GM23338 (cell line): ENCODE measurements at regions not wholly inside any gene's neighbourhood (a gene's known extent, or its start where the extent isn't known, plus 50 kb on each side); places are given as distances from the start of the nearest gene placed in this dataset.
"Not testable (repeated sequence)": the region's sequence is repeated elsewhere in the genome, so short reads cannot be mapped to it uniquely, and the experiment has no call there.

Experiments used
- ATAC-seq: fragments of 200-7000 bp; cut with Tn5 transposase; 3 replicates; pipeline ENCODE4 v1.9.1; 2020
- DNase-seq: peaks from one replicate; pipeline ENCODE4 v3.0.0-alpha.2; 2015; ENCODE audit warnings: low spot score
- H2AFZ ChIP-seq: fragments of 200-600 bp; sonication (generic); 2 replicates; pipeline ENCODE4 v1.8.0; 2016; ENCODE audit warnings: antibody characterized with exemption, mild to moderate bottlenecking, moderate library complexity
- H3F3A ChIP-seq: fragments of 200-600 bp; sonication (generic); replicated peaks from 2 replicates; pipeline ENCODE4 v1.8.0; 2017; ENCODE audit warnings: antibody characterized with exemption, mixed run types, low read depth
- H3K27ac ChIP-seq: fragments of 200-600 bp; sonication (generic); 2 replicates; pipeline ENCODE4 v1.6.1; 2016; ENCODE audit warnings: low read depth
- H3K27me3 ChIP-seq: fragments of 200-600 bp; sonication (generic); 2 replicates; pipeline ENCODE4 v1.8.0; 2016; ENCODE audit warnings: mild to moderate bottlenecking, mixed run types, moderate library complexity; ENCODE audit not compliant: insufficient read depth
- H3K36me3 ChIP-seq: fragments of 200-600 bp; sonication (generic); 2 replicates; pipeline ENCODE4 v1.8.0; 2016; ENCODE audit warnings: mild to moderate bottlenecking; ENCODE audit not compliant: insufficient read depth
- H3K4me1 ChIP-seq: fragments of 200-600 bp; sonication (generic); 2 replicates; pipeline ENCODE4 v1.8.0; 2016; ENCODE audit warnings: mild to moderate bottlenecking, moderate library complexity; ENCODE audit not compliant: insufficient read depth
- H3K4me2 ChIP-seq: fragments of 200-600 bp; sonication (generic); 2 replicates; pipeline ENCODE4 v1.7.1; 2017; ENCODE audit warnings: mixed run types
- H3K4me3 ChIP-seq: fragments of 200-600 bp; sonication (generic); 2 replicates; pipeline ENCODE4 v1.6.1; 2016; ENCODE audit warnings: mixed run types
- H3K79me2 ChIP-seq: fragments of 200-600 bp; sonication (generic); replicated peaks from 2 replicates; pipeline ENCODE4 v1.8.0; 2017; ENCODE audit warnings: mild to moderate bottlenecking; ENCODE audit not compliant: insufficient read depth
- H3K9me2 ChIP-seq: fragments of 200-600 bp; sonication (generic); 2 replicates; pipeline ENCODE4 v1.8.0; 2017; ENCODE audit not compliant: insufficient read depth
- H4K20me1 ChIP-seq: fragments of 200-600 bp; sonication (generic); replicated peaks from 2 replicates; pipeline ENCODE4 v1.8.0; 2017; ENCODE audit warnings: mild to moderate bottlenecking; ENCODE audit not compliant: insufficient read depth
- H3K27ac Mint-ChIP-seq: 2 replicates; pipeline ENCODE4 v1.8.0; 2020; ENCODE audit warnings: inconsistent platforms, mild to moderate bottlenecking, moderate library complexity, mixed read lengths
- H3K27me3 Mint-ChIP-seq: 3 replicates; pipeline ENCODE4 v1.8.0; 2022; ENCODE audit warnings: low read depth, mild to moderate bottlenecking, moderate library complexity, mixed read lengths, inconsistent platforms; ENCODE audit not compliant: insufficient read depth, poor library complexity
- H3K36me3 Mint-ChIP-seq: 3 replicates; pipeline ENCODE4 v1.8.0; 2021; ENCODE audit warnings: low read depth, mild to moderate bottlenecking, inconsistent platforms, moderate library complexity, mixed read lengths
- H3K4me1 Mint-ChIP-seq: 3 replicates; pipeline ENCODE4 v1.8.0; 2020; ENCODE audit warnings: mild to moderate bottlenecking, inconsistent platforms, mixed read lengths
- H3K4me3 Mint-ChIP-seq: 3 replicates; pipeline ENCODE4 v1.8.0; 2021; ENCODE audit warnings: moderate library complexity, mild to moderate bottlenecking, inconsistent platforms, mixed read lengths
- H3K9me3 Mint-ChIP-seq: 3 replicates; pipeline ENCODE4 v1.8.0; 2020; ENCODE audit warnings: moderate library complexity, mild to moderate bottlenecking, inconsistent platforms, mixed read lengths
- EZH2 ChIP-seq: fragments of 200-600 bp; sonication (generic); IDR thresholded peaks from one replicate; pipeline ENCODE4 v1.8.0; 2017; ENCODE audit warnings: antibody characterized with exemption, mild to moderate bottlenecking, low read depth; ENCODE audit not compliant: unreplicated experiment
- JUNB ChIP-seq: IDR thresholded peaks from one replicate; pipeline ENCODE4 v1.6.1; 2016; ENCODE audit warnings: antibody characterized with exemption; ENCODE audit not compliant: unreplicated experiment
- POLR2AphosphoS5 ChIP-seq: IDR thresholded peaks from 2 replicates; pipeline ENCODE4 v1.6.1; 2016; ENCODE audit warnings: antibody characterized with exemption, low read depth
- TF ChIP-seq, protein P1 (sequence below), 2 experiments: fragments of 200-600 bp in 1 of 2; sonication (generic) in 1 of 2; conservative IDR thresholded peaks; 2 replicates each; pipeline versions ENCODE4 v1.5.1 to v1.6.1; 2016 to 2017; ENCODE audit warnings: antibody characterized with exemption in 2 of 2, low read depth in 2 of 2, mild to moderate bottlenecking in 2 of 2, moderate library complexity in 1 of 2
- TF ChIP-seq, protein P2 (sequence below): IDR thresholded peaks from 2 replicates; pipeline ENCODE4 v1.6.1; 2016; ENCODE audit warnings: antibody characterized with exemption
- TF ChIP-seq, protein P3 (sequence below): fragments of 250-450 bp; sonication (Bioruptor Pico); IDR thresholded peaks from 2 replicates; pipeline ENCODE4 v1.5.0; 2020; ENCODE audit warnings: mild to moderate bottlenecking, moderate library complexity

DNA sequence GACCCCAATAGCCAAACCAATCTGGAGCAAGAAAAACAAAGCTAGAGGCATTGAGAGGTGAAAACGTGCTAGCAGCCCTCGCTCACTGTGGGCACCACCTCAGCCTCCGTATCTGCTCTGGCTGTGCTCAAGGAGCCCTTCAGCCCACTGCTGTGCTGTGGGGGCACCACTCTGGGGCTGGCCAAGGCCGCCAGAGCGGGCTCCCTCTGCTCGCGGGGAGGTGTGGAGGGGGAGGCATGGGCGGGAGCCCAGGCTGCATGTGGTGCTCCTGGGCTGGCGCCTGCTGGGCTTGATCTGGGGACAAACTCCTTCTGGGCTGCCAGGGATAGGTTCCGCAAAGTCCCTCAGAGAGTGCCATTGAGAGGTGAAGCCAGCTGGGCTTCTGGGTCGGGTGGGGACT lies 1002.0 kb downstream of the GATA3 start (continued):
- TF ChIP-seq, protein P1, sequence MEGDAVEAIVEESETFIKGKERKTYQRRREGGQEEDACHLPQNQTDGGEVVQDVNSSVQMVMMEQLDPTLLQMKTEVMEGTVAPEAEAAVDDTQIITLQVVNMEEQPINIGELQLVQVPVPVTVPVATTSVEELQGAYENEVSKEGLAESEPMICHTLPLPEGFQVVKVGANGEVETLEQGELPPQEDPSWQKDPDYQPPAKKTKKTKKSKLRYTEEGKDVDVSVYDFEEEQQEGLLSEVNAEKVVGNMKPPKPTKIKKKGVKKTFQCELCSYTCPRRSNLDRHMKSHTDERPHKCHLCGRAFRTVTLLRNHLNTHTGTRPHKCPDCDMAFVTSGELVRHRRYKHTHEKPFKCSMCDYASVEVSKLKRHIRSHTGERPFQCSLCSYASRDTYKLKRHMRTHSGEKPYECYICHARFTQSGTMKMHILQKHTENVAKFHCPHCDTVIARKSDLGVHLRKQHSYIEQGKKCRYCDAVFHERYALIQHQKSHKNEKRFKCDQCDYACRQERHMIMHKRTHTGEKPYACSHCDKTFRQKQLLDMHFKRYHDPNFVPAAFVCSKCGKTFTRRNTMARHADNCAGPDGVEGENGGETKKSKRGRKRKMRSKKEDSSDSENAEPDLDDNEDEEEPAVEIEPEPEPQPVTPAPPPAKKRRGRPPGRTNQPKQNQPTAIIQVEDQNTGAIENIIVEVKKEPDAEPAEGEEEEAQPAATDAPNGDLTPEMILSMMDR (conservative IDR thresholded peaks at IDR 0.05; ENCODE audit: low read depth in 2 of 2), result no peak
- TF ChIP-seq, protein P2, sequence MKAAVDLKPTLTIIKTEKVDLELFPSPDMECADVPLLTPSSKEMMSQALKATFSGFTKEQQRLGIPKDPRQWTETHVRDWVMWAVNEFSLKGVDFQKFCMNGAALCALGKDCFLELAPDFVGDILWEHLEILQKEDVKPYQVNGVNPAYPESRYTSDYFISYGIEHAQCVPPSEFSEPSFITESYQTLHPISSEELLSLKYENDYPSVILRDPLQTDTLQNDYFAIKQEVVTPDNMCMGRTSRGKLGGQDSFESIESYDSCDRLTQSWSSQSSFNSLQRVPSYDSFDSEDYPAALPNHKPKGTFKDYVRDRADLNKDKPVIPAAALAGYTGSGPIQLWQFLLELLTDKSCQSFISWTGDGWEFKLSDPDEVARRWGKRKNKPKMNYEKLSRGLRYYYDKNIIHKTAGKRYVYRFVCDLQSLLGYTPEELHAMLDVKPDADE, result no peak
- no peak for TF ChIP-seq POLR2AphosphoS5

DNA sequence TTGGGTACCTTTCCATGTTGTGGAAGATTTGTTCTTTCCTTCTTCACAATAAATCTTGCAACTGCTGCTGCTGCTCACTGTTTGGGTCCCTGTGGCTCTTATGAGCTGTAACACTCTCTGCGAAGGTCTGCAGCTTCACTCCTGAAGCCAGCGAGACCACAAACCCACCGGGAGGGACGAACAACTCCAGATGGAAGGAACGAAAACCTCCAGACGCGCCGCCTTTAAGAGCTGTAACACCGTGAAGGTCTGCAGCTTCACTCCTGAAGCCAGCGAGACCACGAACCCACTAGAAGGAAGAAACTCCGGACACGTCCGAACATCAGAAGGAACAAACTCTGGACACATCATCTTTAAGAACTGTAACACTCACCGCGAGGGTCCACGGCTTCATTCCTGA lies 1002.8 kb downstream of the GATA3 start:
- H3K4me3 ChIP-seq, H3K79me2 ChIP-seq, H3K4me1 ChIP-seq, H3K36me3 ChIP-seq, H3K4me3 Mint-ChIP-seq, H3K4me1 Mint-ChIP-seq, H2AFZ ChIP-seq, H4K20me1 ChIP-seq, H3K27me3 ChIP-seq, H3K27ac ChIP-seq, H3F3A ChIP-seq, H3K9me2 ChIP-seq, H3K4me2 ChIP-seq, H3K27me3 Mint-ChIP-seq, H3K36me3 Mint-ChIP-seq, H3K27ac Mint-ChIP-seq, ATAC-seq, DNase-seq: not testable (repeated sequence)
- peaks cover 17% of the 10 kb centered on the region for H3K9me3 Mint-ChIP-seq

DNA sequence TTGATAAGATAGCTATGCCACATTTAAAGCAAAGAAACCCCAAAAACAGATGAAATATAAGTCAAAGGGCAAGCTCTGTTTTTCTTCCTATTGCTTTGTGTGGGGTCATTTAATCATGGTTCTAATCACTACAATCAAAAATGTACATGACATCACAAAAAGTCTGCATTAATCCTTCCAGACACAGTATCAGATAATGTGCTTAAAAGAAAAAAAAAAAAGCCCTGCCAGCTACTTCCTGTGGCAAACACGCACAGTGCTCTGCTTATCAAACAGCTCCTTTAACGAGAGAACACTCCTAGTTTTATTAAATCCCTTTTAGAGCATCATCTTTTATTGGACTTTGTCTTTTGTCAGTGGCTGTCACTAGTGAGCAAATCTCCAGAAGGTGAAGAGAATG lies 1005.8 kb downstream of the GATA3 start:
- TF ChIP-seq EZH2 (no peak), JUNB (no peak)
- TF ChIP-seq, protein P3, sequence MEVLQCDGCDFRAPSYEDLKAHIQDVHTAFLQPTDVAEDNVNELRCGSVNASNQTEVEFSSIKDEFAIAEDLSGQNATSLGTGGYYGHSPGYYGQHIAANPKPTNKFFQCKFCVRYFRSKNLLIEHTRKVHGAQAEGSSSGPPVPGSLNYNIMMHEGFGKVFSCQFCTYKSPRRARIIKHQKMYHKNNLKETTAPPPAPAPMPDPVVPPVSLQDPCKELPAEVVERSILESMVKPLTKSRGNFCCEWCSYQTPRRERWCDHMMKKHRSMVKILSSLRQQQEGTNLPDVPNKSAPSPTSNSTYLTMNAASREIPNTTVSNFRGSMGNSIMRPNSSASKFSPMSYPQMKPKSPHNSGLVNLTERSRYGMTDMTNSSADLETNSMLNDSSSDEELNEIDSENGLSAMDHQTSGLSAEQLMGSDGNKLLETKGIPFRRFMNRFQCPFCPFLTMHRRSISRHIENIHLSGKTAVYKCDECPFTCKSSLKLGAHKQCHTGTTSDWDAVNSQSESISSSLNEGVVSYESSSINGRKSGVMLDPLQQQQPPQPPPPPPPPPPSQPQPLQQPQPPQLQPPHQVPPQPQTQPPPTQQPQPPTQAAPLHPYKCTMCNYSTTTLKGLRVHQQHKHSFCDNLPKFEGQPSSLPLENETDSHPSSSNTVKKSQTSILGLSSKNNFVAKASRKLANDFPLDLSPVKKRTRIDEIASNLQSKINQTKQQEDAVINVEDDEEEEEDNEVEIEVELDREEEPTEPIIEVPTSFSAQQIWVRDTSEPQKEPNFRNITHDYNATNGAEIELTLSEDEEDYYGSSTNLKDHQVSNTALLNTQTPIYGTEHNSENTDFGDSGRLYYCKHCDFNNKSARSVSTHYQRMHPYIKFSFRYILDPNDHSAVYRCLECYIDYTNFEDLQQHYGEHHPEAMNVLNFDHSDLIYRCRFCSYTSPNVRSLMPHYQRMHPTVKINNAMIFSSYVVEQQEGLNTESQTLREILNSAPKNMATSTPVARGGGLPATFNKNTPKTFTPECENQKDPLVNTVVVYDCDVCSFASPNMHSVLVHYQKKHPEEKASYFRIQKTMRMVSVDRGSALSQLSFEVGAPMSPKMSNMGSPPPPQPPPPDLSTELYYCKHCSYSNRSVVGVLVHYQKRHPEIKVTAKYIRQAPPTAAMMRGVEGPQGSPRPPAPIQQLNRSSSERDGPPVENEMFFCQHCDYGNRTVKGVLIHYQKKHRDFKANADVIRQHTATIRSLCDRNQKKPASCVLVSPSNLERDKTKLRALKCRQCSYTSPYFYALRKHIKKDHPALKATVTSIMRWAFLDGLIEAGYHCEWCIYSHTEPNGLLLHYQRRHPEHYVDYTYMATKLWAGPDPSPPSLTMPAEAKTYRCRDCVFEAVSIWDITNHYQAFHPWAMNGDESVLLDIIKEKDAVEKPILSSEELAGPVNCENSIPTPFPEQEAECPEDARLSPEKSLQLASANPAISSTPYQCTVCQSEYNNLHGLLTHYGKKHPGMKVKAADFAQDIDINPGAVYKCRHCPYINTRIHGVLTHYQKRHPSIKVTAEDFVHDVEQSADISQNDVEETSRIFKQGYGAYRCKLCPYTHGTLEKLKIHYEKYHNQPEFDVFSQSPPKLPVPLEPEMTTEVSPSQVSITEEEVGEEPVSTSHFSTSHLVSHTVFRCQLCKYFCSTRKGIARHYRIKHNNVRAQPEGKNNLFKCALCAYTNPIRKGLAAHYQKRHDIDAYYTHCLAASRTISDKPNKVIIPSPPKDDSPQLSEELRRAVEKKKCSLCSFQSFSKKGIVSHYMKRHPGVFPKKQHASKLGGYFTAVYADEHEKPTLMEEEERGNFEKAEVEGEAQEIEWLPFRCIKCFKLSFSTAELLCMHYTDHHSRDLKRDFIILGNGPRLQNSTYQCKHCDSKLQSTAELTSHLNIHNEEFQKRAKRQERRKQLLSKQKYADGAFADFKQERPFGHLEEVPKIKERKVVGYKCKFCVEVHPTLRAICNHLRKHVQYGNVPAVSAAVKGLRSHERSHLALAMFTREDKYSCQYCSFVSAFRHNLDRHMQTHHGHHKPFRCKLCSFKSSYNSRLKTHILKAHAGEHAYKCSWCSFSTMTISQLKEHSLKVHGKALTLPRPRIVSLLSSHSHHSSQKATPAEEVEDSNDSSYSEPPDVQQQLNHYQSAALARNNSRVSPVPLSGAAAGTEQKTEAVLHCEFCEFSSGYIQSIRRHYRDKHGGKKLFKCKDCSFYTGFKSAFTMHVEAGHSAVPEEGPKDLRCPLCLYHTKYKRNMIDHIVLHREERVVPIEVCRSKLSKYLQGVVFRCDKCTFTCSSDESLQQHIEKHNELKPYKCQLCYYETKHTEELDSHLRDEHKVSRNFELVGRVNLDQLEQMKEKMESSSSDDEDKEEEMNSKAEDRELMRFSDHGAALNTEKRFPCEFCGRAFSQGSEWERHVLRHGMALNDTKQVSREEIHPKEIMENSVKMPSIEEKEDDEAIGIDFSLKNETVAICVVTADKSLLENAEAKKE (CRISPR knock-in tag), result no peak
- TF ChIP-seq, protein P1 (conservative IDR thresholded peaks at IDR 0.05; ENCODE audit: low read depth in 2 of 2), result no peak
- H2AFZ ChIP-seq, result no peak overlapping the region

More for the DNA sequence above, 1005.8 kb downstream of the GATA3 start:
- Histone ChIP-seq H3K9me2 (no peaks in the 10 kb centered on the region), H3K79me2 (no peaks in the 10 kb centered on the region), H4K20me1 (no peaks in the 10 kb centered on the region), H3F3A (no peaks in the 10 kb centered on the region), H3K4me3 (no peak overlapping the region), H3K27me3 (no peaks in the 10 kb centered on the region), H3K4me2 (no peak overlapping the region), H3K36me3 (no peaks in the 10 kb centered on the region), H3K4me1 (no peaks in the 10 kb centered on the region), H3K27ac (no peak overlapping the region)
- Mint-ChIP-seq H3K4me3 (no peak overlapping the region), H3K4me1 (no peaks in the 10 kb centered on the region), H3K27ac (no peak overlapping the region), H3K36me3 (peaks cover 6% of the 10 kb centered on the region; the same call in 1 of the 3 replicates), H3K27me3 (peaks cover 3% of the 10 kb centered on the region), H3K9me3 (peaks cover 16% of the 10 kb centered on the region)
- DNase-seq (no peak), ATAC-seq (no peak)
